ENCODE measurements at regions not wholly inside any gene's neighbourhood (a gene's known extent, or its start where the extent isn't known, plus 50 kb on each side); places are given as distances from the start of the nearest gene placed in this dataset.

DNA sequence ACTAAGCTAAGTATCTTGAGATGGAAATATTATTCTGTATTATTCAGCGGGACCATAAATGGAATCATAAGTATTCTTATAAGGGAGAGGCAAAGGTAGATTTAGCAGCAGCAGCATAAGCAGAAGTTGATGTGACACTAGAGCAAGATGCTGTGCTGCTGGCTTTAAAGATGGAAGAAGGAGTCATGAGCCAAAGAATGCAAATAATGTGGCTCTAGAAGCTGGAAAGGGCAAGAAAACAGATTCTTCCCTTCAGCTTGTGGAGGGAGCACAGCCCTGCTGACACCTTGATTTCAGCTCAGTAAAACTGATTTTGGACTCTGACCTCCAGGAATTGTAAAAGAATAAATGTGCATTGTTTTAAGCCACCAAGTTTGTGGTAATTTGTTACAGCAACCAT is 144.2 kb upstream of the ANKRD28 start:
- Histone ChIP-seq H3K4me3 (ENCODE audit: control insufficient read depth in 1 of 2, extremely low read depth in 1 of 2, low read length in 1 of 2) (no peak overlapping the region), H3K9me3 (no peaks in the 10 kb centered on the region), H3K4me1 (ENCODE audit: control insufficient read depth in 1 of 2, extremely low read depth in 1 of 2, insufficient read depth in 2 of 2, low read length in 2 of 2) (no peaks in the 10 kb centered on the region), H3K27ac (ENCODE audit: low read length) (no peak overlapping the region), H3K36me3 (ENCODE audit: control insufficient read depth in 2 of 2, extremely low read depth in 1 of 2, insufficient read depth in 1 of 2, low read length in 1 of 2) (no peaks in the 10 kb centered on the region), H3K27me3 (replicated peaks in 1 of 2; ENCODE audit: control insufficient read depth in 2 of 2, extremely low read depth in 1 of 2, insufficient read depth in 2 of 2, low read length in 1 of 2) (no peaks in the 10 kb centered on the region)
- H3K9me3 Mint-ChIP-seq = peaks cover 3 to 13% (median 6%) of the 10 kb centered on the region in 3 donors
- peaks cover 0 to 2% (median 0%) of the 10 kb centered on the region in 3 donors for H3K4me1 Mint-ChIP-seq
- H3K36me3 Mint-ChIP-seq = no peaks in the 10 kb centered on the region
- DNase-seq (no peak), ATAC-seq (replicated peaks in 1 of 4) (no peak)
- H3K4me3 Mint-ChIP-seq = no peak overlapping the region
- no peak overlapping the region for H3K27ac Mint-ChIP-seq
- POLR2A ChIA-PET = no interaction called here
- CTCF ChIA-PET = no interaction called here
- H3K27me3 Mint-ChIP-seq = peaks cover 5 to 10% of the 10 kb centered on the region in 2 donors
- 100% methylated on average over 1 of the region's 1 CpG for WGBS (ENCODE audit: insufficient coverage)

DNA sequence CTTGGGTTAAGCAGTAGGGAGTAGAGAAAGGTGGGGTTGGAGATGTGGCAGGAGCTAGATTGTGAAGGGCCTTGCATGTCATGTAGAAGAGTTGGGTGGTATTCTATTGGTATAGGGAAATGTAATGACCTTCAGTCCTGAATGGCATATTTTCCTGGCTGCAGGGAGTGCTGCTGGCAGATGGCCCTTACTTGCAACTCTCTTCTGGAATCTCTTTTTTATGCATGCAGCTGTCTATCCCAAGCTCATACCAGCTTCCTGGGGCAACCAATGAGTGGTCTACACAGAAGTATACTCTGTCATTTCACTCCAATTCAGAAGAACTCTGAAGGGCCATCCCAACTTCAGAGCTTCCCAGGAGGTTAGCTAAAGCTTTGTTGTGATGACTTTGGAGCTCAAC is 144.7 kb upstream of the ANKRD28 start:
- Mint-ChIP-seq H3K27me3 (peaks cover 1 to 10% of the 10 kb centered on the region in 2 donors), H3K27ac (no peak overlapping the region), H3K36me3 (no peaks in the 10 kb centered on the region), H3K9me3 (peaks cover 3 to 10% (median 6%) of the 10 kb centered on the region in 3 donors), H3K4me1 (peaks cover 0 to 2% (median 0%) of the 10 kb centered on the region in 3 donors), H3K4me3 (no peak overlapping the region)
- ChIA-PET POLR2A (no interaction called here), CTCF (no interaction called here)
- Histone ChIP-seq H3K27me3 (replicated peaks in 1 of 2; ENCODE audit: control insufficient read depth in 2 of 2, extremely low read depth in 1 of 2, insufficient read depth in 2 of 2, low read length in 1 of 2) (no peaks in the 10 kb centered on the region), H3K9me3 (no peaks in the 10 kb centered on the region), H3K4me3 (ENCODE audit: control insufficient read depth in 1 of 2, extremely low read depth in 1 of 2, low read length in 1 of 2) (no peak overlapping the region), H3K36me3 (ENCODE audit: control insufficient read depth in 2 of 2, extremely low read depth in 1 of 2, insufficient read depth in 1 of 2, low read length in 1 of 2) (no peaks in the 10 kb centered on the region), H3K4me1 (ENCODE audit: control insufficient read depth in 1 of 2, extremely low read depth in 1 of 2, insufficient read depth in 2 of 2, low read length in 2 of 2) (no peaks in the 10 kb centered on the region), H3K27ac (ENCODE audit: low read length) (no peak overlapping the region)
- DNase-seq = no peak
- ATAC-seq (replicated peaks in 1 of 4) = no peak

DNA sequence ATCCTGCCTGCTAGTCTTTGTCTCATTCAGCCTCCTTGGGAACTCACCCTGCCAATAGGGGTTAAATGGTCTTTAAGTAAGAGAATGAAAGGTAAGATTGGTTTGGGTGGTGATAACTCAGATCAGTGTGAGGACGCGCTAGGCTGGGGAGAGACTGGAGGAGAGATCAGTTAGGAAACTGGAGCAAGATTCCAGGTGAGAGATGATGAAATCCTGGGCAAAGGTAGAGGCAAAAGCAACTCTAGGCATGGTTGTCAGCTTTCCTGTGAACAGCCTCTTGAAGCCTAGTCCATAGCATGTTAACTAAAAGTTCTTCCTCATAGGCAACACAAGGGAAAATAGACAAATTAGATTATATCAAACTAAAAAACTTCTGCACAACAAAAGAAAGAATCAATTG is 145.2 kb upstream of the ANKRD28 start:
- no peak overlapping the region for H3K27ac ChIP-seq (ENCODE audit: low read length)
- Mint-ChIP-seq H3K9me3 (peaks cover 3 to 10% (median 6%) of the 10 kb centered on the region in 3 donors), H3K27ac (no peak overlapping the region), H3K4me3 (no peak overlapping the region), H3K36me3 (no peaks in the 10 kb centered on the region), H3K4me1 (peaks cover 0 to 2% (median 0%) of the 10 kb centered on the region in 3 donors), H3K27me3 (peaks cover 1 to 10% of the 10 kb centered on the region in 2 donors)
- no peaks in the 10 kb centered on the region for H3K36me3 ChIP-seq (ENCODE audit: control insufficient read depth in 2 of 2, extremely low read depth in 1 of 2, insufficient read depth in 1 of 2, low read length in 1 of 2)
- 100% methylated on average over 2 of the region's 2 CpGs for WGBS (ENCODE audit: insufficient coverage)
- no peak for DNase-seq
- no peak for ATAC-seq (replicated peaks in 1 of 4)
- H3K9me3 ChIP-seq = no peaks in the 10 kb centered on the region
- ChIA-PET POLR2A (no interaction called here), CTCF (no interaction called here)
- no peaks in the 10 kb centered on the region for H3K4me1 ChIP-seq (ENCODE audit: control insufficient read depth in 1 of 2, extremely low read depth in 1 of 2, insufficient read depth in 2 of 2, low read length in 2 of 2)
- H3K27me3 ChIP-seq (replicated peaks in 1 of 2; ENCODE audit: control insufficient read depth in 2 of 2, extremely low read depth in 1 of 2, insufficient read depth in 2 of 2, low read length in 1 of 2) = no peaks in the 10 kb centered on the region
- no peak overlapping the region for H3K4me3 ChIP-seq (ENCODE audit: control insufficient read depth in 1 of 2, extremely low read depth in 1 of 2, low read length in 1 of 2)

DNA sequence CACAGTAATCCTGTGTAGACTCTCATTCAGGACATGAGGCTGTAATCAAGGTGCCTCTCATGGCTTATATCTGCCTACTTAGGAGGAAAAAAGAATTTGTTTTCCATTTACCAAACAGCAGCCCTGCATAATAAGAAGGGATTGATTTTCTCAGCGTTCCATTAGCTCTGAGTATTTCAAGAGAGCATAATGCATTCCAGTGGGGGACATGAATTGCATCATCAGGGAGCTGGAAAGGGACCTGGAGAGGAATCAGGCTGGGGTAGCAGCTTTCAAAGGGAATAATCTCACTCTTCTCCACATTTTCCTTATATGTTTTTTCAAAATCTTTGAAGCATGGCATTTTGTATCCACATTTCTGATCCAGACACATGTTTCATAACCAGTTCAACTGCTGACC is 150.6 kb upstream of the ANKRD28 start:
- POLR2A ChIA-PET = no interaction called here

DNA sequence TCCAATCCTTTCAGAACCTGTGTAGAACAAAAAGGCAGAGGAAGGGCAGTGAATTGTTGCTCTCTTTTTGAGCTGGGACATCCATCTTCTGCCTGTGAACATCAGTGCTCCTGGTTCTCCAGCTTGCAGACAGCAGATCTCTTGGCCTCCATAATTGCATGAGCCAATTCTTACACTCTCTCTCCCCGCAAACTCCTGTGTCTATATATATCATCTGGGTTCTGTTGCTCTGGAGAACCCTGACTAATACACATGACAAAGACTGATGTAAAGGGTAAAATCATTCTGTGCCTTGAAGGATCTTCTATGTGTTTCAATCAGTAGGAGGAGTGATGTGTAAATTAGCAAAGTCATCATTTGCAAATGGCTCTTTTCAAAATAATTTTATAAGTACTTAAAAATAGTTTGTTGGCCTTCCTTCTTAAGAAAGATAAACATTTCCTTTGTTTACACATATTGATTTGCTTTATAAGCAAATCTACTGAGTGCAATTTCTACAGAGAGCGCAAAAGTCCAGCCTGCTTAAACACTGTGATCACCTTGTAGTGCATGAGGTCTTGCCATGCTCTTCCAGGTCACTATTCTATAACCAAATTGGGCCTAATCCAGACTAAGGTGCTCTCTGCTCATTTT is 154.9 kb upstream of the ANKRD28 start:
- ChIA-PET CTCF (no interaction called here), POLR2A (no interaction called here)
- Histone ChIP-seq H3K4me1 (ENCODE audit: control insufficient read depth in 1 of 2, extremely low read depth in 1 of 2, insufficient read depth in 2 of 2, low read length in 2 of 2) (no peaks in the 10 kb centered on the region), H3K36me3 (ENCODE audit: control insufficient read depth in 2 of 2, extremely low read depth in 1 of 2, insufficient read depth in 1 of 2, low read length in 1 of 2) (no peaks in the 10 kb centered on the region), H3K9me3 (no peaks in the 10 kb centered on the region), H3K27me3 (replicated peaks in 1 of 2; ENCODE audit: control insufficient read depth in 2 of 2, extremely low read depth in 1 of 2, insufficient read depth in 2 of 2, low read length in 1 of 2) (no peaks in the 10 kb centered on the region), H3K4me3 (ENCODE audit: control insufficient read depth in 1 of 2, extremely low read depth in 1 of 2, low read length in 1 of 2) (no peak overlapping the region), H3K27ac (ENCODE audit: low read length) (no peak overlapping the region)
- Mint-ChIP-seq H3K4me3 (no peak overlapping the region), H3K9me3 (no peaks in the 10 kb centered on the region), H3K36me3 (no peaks in the 10 kb centered on the region), H3K27ac (no peak overlapping the region), H3K4me1 (no peaks in the 10 kb centered on the region), H3K27me3 (no peaks in the 10 kb centered on the region)
- WGBS (ENCODE audit: insufficient coverage) = 67% methylated on average over 1 of the region's 2 CpGs
- ATAC-seq (replicated peaks in 1 of 4) (no peak), DNase-seq (no peak)

More for the DNA sequence above, 150.6 kb upstream of the ANKRD28 start:
- peaks cover 0 to 2% (median 0%) of the 10 kb centered on the region in 3 donors for H3K4me1 Mint-ChIP-seq
- DNase-seq = no peak
- H3K27ac Mint-ChIP-seq = no peak overlapping the region
- H3K27me3 Mint-ChIP-seq = no peaks in the 10 kb centered on the region
- Histone ChIP-seq H3K36me3 (ENCODE audit: control insufficient read depth in 2 of 2, extremely low read depth in 1 of 2, insufficient read depth in 1 of 2, low read length in 1 of 2) (no peaks in the 10 kb centered on the region), H3K4me1 (ENCODE audit: control insufficient read depth in 1 of 2, extremely low read depth in 1 of 2, insufficient read depth in 2 of 2, low read length in 2 of 2) (no peaks in the 10 kb centered on the region), H3K27me3 (replicated peaks in 1 of 2; ENCODE audit: control insufficient read depth in 2 of 2, extremely low read depth in 1 of 2, insufficient read depth in 2 of 2, low read length in 1 of 2) (no peaks in the 10 kb centered on the region), H3K4me3 (ENCODE audit: control insufficient read depth in 1 of 2, extremely low read depth in 1 of 2, low read length in 1 of 2) (no peak overlapping the region), H3K27ac (ENCODE audit: low read length) (no peak overlapping the region), H3K9me3 (no peaks in the 10 kb centered on the region)
- H3K4me3 Mint-ChIP-seq = no peak overlapping the region
- peaks cover 0 to 5% (median 0%) of the 10 kb centered on the region in 3 donors for H3K9me3 Mint-ChIP-seq
- CTCF ChIA-PET = no interaction called here
- H3K36me3 Mint-ChIP-seq = no peaks in the 10 kb centered on the region
- ATAC-seq (replicated peaks in 1 of 4) = no peak
- no CpG with 5 or more reads among the region's 1 CpG for WGBS (ENCODE audit: insufficient coverage)

DNA sequence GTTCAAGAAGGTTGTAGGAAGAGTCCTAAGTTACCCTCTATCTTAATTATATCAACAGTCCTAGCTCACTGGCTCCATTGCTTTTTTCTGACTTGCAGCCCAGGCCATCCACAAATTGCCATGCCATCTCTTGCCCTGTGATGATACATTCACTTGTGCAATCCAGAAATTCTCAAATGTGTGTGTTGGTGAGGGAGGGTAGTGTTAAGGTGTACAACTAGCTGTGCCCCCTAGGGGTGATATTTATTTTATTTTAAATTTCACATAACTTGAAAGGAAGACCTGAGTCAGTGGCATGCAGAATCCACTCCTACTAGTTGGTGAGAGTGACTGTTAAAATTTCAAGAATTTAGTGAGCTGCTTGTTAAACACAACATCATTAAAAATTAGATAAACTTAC is 156.1 kb upstream of the ANKRD28 start:
- Mint-ChIP-seq H3K4me3 (no peak overlapping the region), H3K36me3 (no peaks in the 10 kb centered on the region), H3K9me3 (no peaks in the 10 kb centered on the region), H3K27me3 (no peaks in the 10 kb centered on the region), H3K4me1 (no peaks in the 10 kb centered on the region), H3K27ac (no peak overlapping the region)
- H3K9me3 ChIP-seq = no peaks in the 10 kb centered on the region
- no peaks in the 10 kb centered on the region for H3K4me1 ChIP-seq (ENCODE audit: control insufficient read depth in 1 of 2, extremely low read depth in 1 of 2, insufficient read depth in 2 of 2, low read length in 2 of 2)
- CTCF ChIA-PET = interaction anchor here in 1 of 2 donors (0.5 to 1.4 kb wide), 3 partner anchors 134 to 836 kb away, joined by 3 to 5 read pairs (median 4); no protein-coding TSS in a partner anchor
- no peak overlapping the region for H3K27ac ChIP-seq (ENCODE audit: low read length)
- no peaks in the 10 kb centered on the region for H3K27me3 ChIP-seq (replicated peaks in 1 of 2; ENCODE audit: control insufficient read depth in 2 of 2, extremely low read depth in 1 of 2, insufficient read depth in 2 of 2, low read length in 1 of 2)
- H3K4me3 ChIP-seq (ENCODE audit: control insufficient read depth in 1 of 2, extremely low read depth in 1 of 2, low read length in 1 of 2) = no peak overlapping the region
- no peaks in the 10 kb centered on the region for H3K36me3 ChIP-seq (ENCODE audit: control insufficient read depth in 2 of 2, extremely low read depth in 1 of 2, insufficient read depth in 1 of 2, low read length in 1 of 2)
- POLR2A ChIA-PET = no interaction called here
- ATAC-seq (replicated peaks in 1 of 4) = no peak
- DNase-seq = peak in 1 of 35 experiments; percentile 15

DNA sequence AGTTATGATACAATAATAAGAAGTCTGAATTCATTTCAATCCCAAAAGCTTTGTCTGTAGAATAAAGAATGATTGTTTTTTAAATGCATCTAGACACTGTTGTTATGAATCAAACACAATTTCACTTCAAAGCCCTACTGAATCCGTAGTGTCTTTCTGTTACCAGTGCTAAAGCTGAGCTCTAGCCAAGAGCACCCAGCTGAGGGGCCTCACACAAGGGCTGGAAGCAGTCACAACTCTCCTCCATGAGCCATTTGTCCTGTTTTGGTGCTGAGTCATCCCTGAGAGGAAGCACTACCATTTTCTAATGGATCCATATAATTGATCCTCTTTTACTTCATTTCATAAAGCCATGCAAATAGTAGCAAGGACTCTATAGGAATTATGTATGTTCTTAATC is 158.2 kb upstream of the ANKRD28 start:
- Mint-ChIP-seq H3K36me3 (no peaks in the 10 kb centered on the region), H3K4me1 (no peaks in the 10 kb centered on the region), H3K27ac (no peak overlapping the region), H3K4me3 (no peak overlapping the region), H3K9me3 (no peaks in the 10 kb centered on the region), H3K27me3 (no peaks in the 10 kb centered on the region)
- ATAC-seq (replicated peaks in 1 of 4) (no peak), DNase-seq (no peak)
- H3K4me3 ChIP-seq (ENCODE audit: control insufficient read depth in 1 of 2, extremely low read depth in 1 of 2, low read length in 1 of 2) = no peak overlapping the region
- POLR2A ChIA-PET = no interaction called here
- no peaks in the 10 kb centered on the region for H3K9me3 ChIP-seq
- 71% methylated on average over 1 of the region's 1 CpG for WGBS (ENCODE audit: insufficient coverage)
- CTCF ChIA-PET = interaction anchor here (0.6 to 1.1 kb wide), 3 partner anchors 9 to 1324 kb away, joined by 3 to 6 read pairs (median 3); no protein-coding TSS in a partner anchor
- H3K27ac ChIP-seq (ENCODE audit: low read length) = no peak overlapping the region
- H3K27me3 ChIP-seq (replicated peaks in 1 of 2; ENCODE audit: control insufficient read depth in 2 of 2, extremely low read depth in 1 of 2, insufficient read depth in 2 of 2, low read length in 1 of 2) = no peaks in the 10 kb centered on the region
- no peaks in the 10 kb centered on the region for H3K4me1 ChIP-seq (ENCODE audit: control insufficient read depth in 1 of 2, extremely low read depth in 1 of 2, insufficient read depth in 2 of 2, low read length in 2 of 2)
- no peaks in the 10 kb centered on the region for H3K36me3 ChIP-seq (ENCODE audit: control insufficient read depth in 2 of 2, extremely low read depth in 1 of 2, insufficient read depth in 1 of 2, low read length in 1 of 2)

Measured in T-cell (primary cell).